ENCODE measurements at regions not wholly inside any gene's neighbourhood (a gene's known extent, or its start where the extent isn't known, plus 50 kb on each side); places are given as distances from the start of the nearest gene placed in this dataset.

- no peaks in the 10 kb centered on the region for H3K79me2 ChIP-seq (ENCODE audit: control insufficient read depth, insufficient read depth, low read length)
- H4K20me1 ChIP-seq (ENCODE audit: control insufficient read depth, extremely low read depth, insufficient read depth, low read length): no peaks in the 10 kb centered on the region
- TF ChIP-seq EZH2 (IDR thresholded peaks at IDR 0.05; ENCODE audit: low read length, missing control alignments) (no peak), CTCF (conservative IDR thresholded peaks at IDR 0.05 in 1 of 2, IDR thresholded peaks at IDR 0.05 in 1 of 2; ENCODE audit: low read depth in 1 of 2, low read length in 2 of 2) (no peak)
- no peak overlapping the region for H2AFZ ChIP-seq (ENCODE audit: low read length)
- H3K9ac ChIP-seq (ENCODE audit: insufficient read depth, low read length): no peak overlapping the region
- no peaks in the 10 kb centered on the region for H3K9me3 ChIP-seq (ENCODE audit: control insufficient read depth, insufficient read depth, low read depth, low read length)
- H3K27me3 ChIP-seq (ENCODE audit: control insufficient read depth, insufficient read depth, low read length): no peaks in the 10 kb centered on the region
- no peak for DNase-seq (ENCODE audit: low read depth in 2 of 2)
- no peak overlapping the region for H3K27ac ChIP-seq (ENCODE audit: insufficient read depth, low read length)
- no peaks in the 10 kb centered on the region for H3K36me3 ChIP-seq (ENCODE audit: control insufficient read depth, insufficient read depth, low read length)
- H3K4me1 ChIP-seq (ENCODE audit: control insufficient read depth, extremely low read depth, insufficient read depth, low read length): no peaks in the 10 kb centered on the region
- no peak overlapping the region for H3K4me2 ChIP-seq (ENCODE audit: extremely low read depth, insufficient read depth, low read length)
- no peak overlapping the region for H3K4me3 ChIP-seq (replicated peaks in 1 of 4; ENCODE audit: control extremely low read depth in 1 of 4, insufficient read depth in 1 of 4, low read depth in 3 of 4, low read length in 4 of 4)
Measured at GRCh38 chr2:241993386-241994005, 124.0 kb downstream of the RTP5 start.

- Histone ChIP-seq H3K4me3 (replicated peaks in 1 of 4; ENCODE audit: control extremely low read depth in 1 of 4, insufficient read depth in 1 of 4, low read depth in 3 of 4, low read length in 4 of 4) (no peak overlapping the region), H2AFZ (ENCODE audit: low read length) (no peak overlapping the region), H3K4me1 (ENCODE audit: control insufficient read depth, extremely low read depth, insufficient read depth, low read length) (no peaks in the 10 kb centered on the region), H3K79me2 (ENCODE audit: control insufficient read depth, insufficient read depth, low read length) (no peaks in the 10 kb centered on the region), H3K36me3 (ENCODE audit: control insufficient read depth, insufficient read depth, low read length) (no peaks in the 10 kb centered on the region), H4K20me1 (ENCODE audit: control insufficient read depth, extremely low read depth, insufficient read depth, low read length) (no peaks in the 10 kb centered on the region), H3K9me3 (ENCODE audit: control insufficient read depth, insufficient read depth, low read depth, low read length) (no peaks in the 10 kb centered on the region), H3K27me3 (ENCODE audit: control insufficient read depth, insufficient read depth, low read length) (no peaks in the 10 kb centered on the region), H3K4me2 (ENCODE audit: extremely low read depth, insufficient read depth, low read length) (no peak overlapping the region), H3K9ac (ENCODE audit: insufficient read depth, low read length) (no peak overlapping the region), H3K27ac (ENCODE audit: insufficient read depth, low read length) (no peak overlapping the region)
- no peak for DNase-seq (ENCODE audit: low read depth in 2 of 2)
- TF ChIP-seq CTCF (conservative IDR thresholded peaks at IDR 0.05 in 1 of 2, IDR thresholded peaks at IDR 0.05 in 1 of 2; ENCODE audit: low read depth in 1 of 2, low read length in 2 of 2) (no peak), EZH2 (IDR thresholded peaks at IDR 0.05; ENCODE audit: low read length, missing control alignments) (no peak)
Measured at GRCh38 chr2:241994086-241994485, 124.6 kb downstream of the RTP5 start.

- no peak for TF ChIP-seq CTCF (conservative IDR thresholded peaks at IDR 0.05 in 1 of 2, IDR thresholded peaks at IDR 0.05 in 1 of 2; ENCODE audit: low read depth in 1 of 2, low read length in 2 of 2)
- no peak for TF ChIP-seq EZH2 (IDR thresholded peaks at IDR 0.05; ENCODE audit: low read length, missing control alignments)
- Histone ChIP-seq H3K9ac (ENCODE audit: insufficient read depth, low read length) (no peak overlapping the region), H3K4me3 (replicated peaks in 1 of 4; ENCODE audit: control extremely low read depth in 1 of 4, insufficient read depth in 1 of 4, low read depth in 3 of 4, low read length in 4 of 4) (no peak overlapping the region), H3K27me3 (ENCODE audit: control insufficient read depth, insufficient read depth, low read length) (no peaks in the 10 kb centered on the region), H2AFZ (ENCODE audit: low read length) (no peak overlapping the region), H4K20me1 (ENCODE audit: control insufficient read depth, extremely low read depth, insufficient read depth, low read length) (no peaks in the 10 kb centered on the region), H3K4me2 (ENCODE audit: extremely low read depth, insufficient read depth, low read length) (no peak overlapping the region), H3K9me3 (ENCODE audit: control insufficient read depth, insufficient read depth, low read depth, low read length) (no peaks in the 10 kb centered on the region), H3K27ac (ENCODE audit: insufficient read depth, low read length) (no peak overlapping the region), H3K79me2 (ENCODE audit: control insufficient read depth, insufficient read depth, low read length) (no peaks in the 10 kb centered on the region), H3K4me1 (ENCODE audit: control insufficient read depth, extremely low read depth, insufficient read depth, low read length) (no peaks in the 10 kb centered on the region), H3K36me3 (ENCODE audit: control insufficient read depth, insufficient read depth, low read length) (no peaks in the 10 kb centered on the region)
- no peak for DNase-seq (ENCODE audit: low read depth in 2 of 2)
Measured at GRCh38 chr2:241994556-241995213, 125.2 kb downstream of the RTP5 start.

All from fibroblast of lung (primary cell).